HG03108 (cell line): ENCODE measurements at regions not wholly inside any gene's neighbourhood (a gene's known extent, or its start where the extent isn't known, plus 50 kb on each side); places are given as distances from the start of the nearest gene placed in this dataset.
"Not testable (repeated sequence)": the region's sequence is repeated elsewhere in the genome, so short reads cannot be mapped to it uniquely, and the experiment has no call there.

Experiments used
- ATAC-seq: cut with Tn5 transposase; IDR thresholded peaks from one replicate; pipeline ENCODE4 v1.9.1; 2021; ENCODE audit warnings: moderate library complexity; ENCODE audit not compliant: unreplicated experiment

DNA sequence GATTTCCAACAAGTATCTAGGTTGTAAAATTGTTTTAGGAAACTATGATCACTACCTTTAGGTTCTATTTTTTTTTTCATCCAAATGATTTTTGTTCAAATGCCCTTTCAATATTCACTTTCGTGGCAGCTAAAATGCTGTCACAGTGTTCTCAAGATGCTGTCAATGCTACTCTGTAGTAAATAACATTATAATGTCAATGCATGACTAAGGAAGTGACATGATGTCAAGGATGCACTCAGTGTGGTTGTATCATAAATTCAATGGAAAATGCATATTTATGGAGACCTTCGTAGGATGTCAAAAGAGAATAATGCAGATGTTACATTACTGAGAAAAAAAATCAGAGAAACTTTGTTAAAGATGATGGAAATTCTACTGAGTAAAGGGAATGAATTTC lies 673.8 kb downstream of the ANKRD7 start:
- no peak for ATAC-seq

DNA sequence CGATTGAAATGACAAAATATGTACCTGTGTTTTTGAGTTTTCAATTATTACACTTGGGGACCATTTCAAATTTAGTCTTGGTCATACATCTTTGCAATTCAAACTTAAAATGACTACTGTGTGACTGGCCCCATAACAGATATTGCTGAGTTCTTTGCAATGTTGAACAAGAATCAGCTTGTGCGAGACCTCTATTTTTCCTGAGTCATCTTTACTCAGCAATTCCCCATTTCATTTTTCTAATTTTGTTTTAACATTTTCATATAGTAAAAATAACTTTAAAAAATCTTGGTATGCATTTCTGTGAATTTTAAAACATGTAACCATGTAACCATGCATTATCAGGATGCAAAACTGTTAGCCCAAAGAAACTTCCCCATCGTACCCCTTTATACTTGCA lies 678.1 kb downstream of the ANKRD7 start:
- ATAC-seq, result no peak

DNA sequence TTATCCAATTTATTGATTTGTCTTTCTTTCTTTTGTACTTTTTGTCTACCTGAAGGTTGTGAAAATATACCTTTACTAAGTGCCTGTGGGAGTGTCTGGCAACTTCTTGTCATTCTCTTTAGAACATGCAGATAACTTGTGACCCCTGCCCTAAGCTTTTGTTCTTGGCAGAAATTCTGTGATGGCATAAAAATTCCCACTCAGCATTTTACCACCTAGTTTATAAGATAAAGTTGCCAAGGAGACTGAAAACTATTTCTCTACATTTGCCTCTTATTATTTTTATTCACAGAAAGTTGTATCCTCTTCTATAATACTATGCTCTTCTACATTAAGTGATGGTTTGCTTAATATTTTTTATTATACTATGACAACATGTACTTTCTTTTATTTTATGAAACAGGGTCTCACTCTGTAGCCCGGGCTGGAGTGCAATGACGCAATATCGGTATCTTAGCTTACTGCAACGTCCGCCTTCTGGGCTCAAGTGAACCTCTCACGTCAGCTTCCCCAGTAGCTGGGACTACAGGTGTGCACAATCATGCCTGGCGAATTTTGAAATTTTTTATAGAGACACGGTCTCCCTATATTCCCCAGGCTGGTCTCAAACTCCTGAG lies 683.5 kb downstream of the ANKRD7 start:
- no peak for ATAC-seq

DNA sequence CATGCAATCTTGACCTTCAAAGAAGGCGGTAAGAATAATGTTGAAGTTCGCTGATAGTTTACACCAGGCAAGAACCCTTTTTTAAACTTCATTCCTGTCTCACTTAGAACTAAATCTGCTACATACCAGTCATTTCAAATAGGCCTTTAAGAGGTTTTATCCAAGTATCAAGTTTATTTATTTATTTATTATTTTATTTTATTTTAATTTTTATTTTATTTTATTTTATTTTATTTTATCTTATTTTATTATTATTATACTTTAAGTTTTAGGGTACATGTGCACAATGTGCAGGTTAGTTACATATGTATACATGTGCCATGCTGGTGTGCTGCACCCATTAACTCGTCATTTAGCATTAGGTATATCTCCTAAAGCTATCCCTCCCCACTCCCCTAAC lies 691.6 kb downstream of the ANKRD7 start:
- not testable (repeated sequence) for ATAC-seq

DNA sequence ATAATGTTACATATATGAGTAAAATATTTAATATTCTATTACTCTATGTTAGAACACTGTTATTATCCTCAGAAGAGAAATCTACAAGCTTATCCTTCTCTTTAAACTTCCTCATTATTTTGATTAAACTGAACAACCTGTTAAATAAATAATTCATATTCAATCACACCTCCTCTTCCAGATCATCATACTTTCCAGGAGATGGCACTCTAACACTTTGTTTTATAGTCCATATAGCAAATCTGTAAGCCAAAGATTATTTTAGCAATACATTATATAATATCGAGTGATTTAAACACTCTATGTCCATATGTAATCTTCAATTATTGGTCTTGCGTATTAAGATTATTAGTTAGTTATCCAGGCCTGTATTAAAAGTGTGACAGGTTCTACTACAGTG lies 694.1 kb downstream of the ANKRD7 start:
- ATAC-seq, result no peak

DNA sequence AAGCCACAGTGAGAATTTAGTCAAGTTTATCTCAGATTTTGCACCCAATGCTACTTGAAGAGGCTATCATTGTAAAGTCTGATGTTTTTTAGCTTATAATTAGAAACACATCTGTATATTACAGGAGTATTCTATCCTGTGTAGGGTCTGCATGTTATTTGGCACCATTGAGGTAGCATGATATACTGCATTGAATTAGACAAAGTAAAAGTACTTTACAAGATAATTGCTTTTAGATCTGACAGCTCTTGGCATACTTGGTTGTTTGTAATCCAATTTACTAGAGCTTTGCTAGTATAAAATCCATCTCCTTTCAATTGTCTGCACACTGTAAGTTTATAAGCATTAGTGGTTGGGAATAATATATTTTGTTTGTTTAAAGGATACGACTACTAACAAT lies 714.3 kb downstream of the ANKRD7 start:
- no peak for ATAC-seq

DNA sequence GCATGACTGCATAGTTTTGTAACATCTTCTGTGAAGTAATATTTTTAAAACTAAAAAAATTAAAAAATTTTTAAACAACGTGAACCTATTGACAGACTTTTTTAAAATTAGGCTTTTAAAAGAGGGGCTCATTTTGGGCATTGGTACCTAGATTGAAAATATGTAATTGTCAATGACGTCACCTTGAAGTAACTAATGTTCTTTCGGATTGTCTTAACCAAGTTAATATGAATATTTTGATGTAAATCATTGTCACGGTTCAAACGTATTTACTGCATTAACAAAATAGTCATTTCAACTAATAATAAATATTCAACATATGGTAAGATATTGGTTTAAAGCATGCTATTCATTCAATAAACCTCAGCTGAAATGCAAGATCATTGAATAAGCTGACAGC lies 719.8 kb downstream of the ANKRD7 start:
- ATAC-seq, result no peak

DNA sequence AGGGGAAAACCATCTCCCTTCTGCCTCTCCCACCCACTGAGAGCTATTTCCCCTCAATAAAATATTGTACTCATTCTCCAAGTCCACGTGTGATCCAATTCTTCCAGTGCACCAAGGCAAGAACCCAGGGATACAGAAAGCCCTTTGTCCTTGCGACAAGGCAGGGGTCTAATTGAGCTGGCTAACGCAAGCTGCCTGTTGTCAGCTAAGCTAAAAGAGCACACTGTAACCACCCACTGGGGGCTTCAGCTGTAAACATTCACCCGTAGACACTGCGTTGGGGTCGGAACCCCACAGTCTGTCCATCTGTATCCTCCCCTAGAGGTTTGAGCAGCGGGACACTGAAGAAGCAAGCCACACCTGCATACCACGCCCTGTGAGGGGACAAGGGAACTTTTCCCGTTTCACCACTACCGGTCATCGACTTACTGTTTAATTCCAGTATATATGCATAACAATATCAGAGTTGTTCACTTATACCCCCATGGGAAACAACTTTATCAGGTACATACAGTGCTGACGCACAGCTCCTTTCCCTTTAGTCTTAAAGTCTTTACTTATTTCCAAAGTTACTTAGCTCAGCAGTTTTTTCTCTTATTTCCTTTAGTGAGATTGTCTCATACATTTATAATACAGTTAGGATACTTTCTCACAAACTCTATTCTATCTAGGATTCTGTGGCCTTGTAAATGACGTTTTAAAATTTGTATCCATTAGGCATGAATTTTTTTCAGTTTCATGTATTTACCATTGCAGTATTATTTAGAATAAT lies 721.6 kb downstream of the ANKRD7 start:
- ATAC-seq, result no peak

DNA sequence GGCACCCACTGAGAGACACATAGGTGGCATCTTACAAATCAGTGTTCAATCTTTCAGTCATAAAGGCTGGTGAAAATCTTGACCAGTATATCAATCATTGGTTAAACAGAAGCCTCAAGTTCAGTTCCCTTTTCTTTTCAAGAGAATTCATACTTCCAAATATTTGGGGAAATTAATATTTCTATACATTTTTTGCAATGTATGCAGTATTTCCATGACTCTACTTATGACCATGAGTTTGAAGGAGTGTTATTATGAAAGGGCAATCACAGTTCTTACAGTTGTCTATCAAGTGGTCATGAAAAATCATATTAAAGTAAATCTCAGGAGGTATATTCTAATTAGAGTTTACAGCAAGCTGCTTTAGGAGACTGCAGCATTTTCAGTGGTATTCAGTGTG lies 724.0 kb downstream of the ANKRD7 start:
- ATAC-seq, result no peak

DNA sequence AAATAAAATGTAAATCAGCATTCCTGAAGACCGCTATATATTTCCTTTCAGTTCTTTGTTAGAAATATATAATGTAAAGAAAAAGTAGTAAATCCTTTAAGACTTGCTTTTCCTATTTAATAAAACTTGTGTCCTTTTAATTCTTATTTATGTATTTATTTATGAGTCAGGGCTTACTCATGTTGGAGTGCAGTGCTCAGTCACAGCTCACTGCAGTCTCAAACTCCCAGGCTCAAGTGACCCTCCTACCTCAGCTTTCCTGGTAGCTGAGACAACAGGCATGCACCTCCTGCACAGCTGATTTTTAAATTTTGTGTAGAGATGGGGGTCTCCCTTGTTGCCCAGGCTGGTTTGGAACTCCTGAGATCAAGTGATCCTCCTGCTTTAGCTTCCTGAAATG lies 724.5 kb downstream of the ANKRD7 start:
- ATAC-seq, result no peak

DNA sequence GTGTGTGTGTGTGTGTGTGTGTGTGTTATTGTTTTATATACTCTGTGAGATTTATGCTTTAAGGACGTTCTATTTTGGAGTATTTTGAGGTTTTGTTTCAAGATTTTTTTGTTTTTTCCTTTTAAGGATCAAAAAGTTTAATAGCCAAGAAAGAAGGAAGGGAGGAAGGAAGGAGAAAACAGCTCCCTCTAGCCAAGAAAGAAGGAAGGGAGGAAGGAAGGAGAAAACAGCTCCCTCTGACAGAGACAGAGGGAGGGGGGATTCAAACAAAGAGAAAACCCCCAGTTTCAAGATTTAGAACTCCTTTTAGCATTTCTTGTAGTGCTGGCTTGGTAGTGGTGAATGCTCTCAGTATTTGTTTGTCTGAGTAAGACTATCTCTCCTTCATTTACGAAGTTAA lies 731.8 kb downstream of the ANKRD7 start:
- ATAC-seq, result not testable (repeated sequence)

DNA sequence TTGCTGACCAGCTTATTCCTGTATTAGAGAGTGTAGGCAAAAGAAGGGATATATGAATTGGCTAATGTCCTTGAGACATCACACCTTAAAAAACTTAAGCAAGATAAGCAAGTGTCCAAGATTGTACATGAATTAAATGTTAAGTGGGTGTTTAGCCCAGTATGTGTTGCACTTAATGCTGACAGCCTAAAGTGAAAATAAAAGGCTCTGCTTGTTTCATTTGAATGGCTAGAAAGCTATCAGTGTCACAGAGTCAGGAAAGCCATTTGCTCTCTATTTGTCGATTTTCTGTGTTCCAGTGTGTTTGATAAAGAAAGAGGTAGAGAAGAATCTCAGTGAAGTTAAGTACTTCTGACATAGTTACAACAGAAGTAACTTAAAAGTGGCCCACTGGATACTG lies 744.9 kb downstream of the ANKRD7 start:
- no peak for ATAC-seq

DNA sequence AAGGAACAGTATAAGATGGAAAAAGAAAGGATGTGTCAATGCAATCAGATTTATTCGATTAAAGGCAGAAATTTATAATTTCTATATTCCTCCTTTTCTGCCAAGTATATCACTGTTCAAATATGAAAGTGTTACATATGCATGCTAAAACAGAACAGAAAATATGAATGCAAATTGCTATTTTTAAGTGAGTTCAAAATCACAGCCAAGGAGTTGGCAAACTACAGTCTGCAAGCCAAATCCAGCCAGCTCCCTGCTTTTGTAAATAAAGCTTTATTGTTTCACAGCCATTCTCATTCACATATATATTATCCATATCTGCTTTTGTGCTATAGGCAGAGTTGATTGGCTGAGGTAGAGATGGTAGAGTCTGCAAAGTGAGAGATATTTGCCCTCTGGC lies 747.2 kb downstream of the ANKRD7 start:
- no peak for ATAC-seq

DNA sequence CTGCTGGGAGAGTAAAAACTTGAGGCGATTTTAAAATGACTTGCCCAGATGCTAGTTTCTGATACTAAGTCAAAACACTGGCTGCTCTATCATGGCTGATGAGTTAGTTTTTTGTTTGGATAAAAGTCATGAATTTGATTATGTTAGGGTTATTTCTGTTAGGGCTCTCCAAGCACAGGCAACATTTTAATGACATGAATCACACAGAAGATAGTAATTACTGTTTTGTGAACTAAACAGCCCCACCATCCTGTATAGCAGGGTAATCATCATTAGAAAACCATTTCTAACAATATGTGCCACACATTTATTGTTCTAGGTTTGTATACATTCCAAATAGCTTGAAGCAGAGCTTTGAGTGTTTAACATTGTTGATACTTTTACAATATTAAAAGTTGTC lies 750.3 kb downstream of the ANKRD7 start:
- ATAC-seq, result no peak

DNA sequence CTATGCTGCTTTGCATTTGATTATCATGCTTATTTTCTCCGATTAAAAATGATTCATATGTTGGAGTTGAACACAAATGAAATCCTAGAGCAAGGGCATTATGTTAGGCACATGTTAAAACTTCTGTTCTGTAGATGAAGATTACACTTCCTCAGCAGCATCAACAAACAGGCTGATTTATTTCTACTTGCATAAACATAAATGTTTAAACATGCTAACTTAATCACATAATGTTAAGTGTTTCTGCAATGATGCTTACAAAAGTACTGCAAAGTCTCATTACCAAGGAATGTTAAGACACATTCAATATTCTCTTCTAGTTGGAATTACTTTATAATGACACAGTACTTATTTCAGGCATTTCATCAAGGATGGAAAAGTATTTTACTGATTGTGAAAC lies 770.8 kb downstream of the ANKRD7 start:
- no peak for ATAC-seq

DNA sequence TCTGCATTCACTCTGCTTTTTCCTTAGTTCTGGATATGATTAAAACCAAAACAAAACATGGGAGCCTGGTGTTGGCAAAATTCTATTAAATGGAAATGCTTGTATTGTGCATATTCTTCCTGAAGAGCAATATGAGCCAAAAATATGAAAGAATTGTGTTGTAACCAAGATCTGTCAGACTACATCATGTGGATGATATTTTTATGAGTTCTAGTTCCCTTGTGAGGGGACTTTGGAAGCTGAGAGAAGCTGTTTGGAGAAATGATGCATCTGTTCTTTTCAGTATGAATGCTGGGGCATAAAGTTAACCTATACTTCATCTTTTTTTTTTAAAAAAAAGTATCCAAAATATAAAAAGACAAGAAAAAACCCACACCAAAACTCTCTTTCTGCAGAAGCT lies 782.7 kb downstream of the ANKRD7 start:
- no peak for ATAC-seq

DNA sequence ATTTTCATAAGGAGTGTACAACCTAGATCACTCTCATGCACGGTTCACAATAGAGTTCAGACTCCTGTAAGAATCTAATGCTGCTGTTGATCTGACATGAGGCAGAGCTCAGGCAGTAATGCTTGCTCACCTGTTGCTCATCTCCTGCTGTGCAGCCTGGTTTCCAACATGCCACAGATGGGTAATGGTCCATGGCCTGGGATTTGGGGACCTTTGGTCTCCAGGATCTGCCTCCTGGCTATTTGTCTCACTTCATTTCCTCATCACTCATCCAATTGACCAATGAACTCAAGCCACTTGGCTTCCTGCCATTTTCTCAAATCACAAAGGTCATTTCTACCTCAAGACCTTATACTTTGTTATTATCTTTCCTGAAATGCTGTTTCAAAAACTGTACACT lies 786.1 kb downstream of the ANKRD7 start:
- ATAC-seq, result no peak

DNA sequence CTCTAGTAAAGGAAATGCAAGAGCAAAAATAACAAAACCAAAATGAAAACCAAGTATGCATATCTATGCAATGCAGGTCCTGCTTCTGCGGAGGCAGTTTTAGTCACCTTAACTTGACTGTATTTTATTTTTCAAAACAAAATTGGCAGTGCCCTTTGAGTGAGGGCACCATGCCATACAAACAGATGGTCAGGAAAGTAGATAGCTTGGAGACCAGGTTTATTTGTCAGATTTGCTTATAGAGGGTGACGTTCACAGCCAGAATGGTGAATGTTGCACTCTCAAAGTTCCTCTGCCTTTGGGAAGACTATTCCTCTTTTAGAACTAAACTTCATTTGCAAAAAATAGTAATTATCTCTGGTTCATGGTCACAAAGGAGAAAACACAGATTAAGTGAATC lies 801.9 kb downstream of the ANKRD7 start:
- no peak for ATAC-seq

DNA sequence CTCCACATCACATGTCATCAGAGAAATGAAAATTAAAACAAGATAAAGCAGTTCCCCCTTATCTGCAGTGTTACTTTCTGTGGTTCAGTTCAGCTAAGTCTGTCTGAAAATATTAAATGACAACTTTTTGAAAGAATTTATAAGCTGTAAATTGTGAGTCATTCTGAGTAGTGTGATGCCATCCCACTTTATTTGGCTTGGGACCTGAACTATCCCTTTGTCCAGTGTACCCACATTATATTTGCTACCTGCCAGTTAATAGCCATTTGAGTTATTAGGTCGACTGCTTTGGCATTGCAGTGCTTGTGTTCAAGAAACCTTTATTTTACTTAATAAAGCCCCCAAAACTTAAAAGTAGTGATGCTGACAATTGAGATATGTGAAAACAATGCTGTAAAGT lies 804.2 kb downstream of the ANKRD7 start:
- ATAC-seq, result no peak

DNA sequence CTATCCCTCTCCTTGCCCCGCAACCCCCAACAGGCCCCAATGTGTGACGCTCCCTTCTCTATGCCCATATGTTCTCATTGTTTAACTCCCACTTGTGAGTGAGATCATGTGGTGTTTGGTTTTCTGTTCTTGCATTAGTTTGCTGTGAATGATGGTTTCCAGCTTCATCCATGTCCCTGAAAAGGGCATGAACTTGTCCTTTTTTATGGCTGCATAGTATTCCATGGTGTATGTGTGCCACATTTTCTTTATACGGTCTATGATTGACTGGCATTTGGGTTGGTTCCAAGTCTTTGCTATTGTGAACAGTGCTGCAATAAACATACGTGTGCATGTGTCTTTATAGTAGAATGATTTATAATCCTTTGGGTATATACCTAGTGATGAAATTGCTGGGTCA lies 807.6 kb downstream of the ANKRD7 start:
- ATAC-seq, result not testable (repeated sequence)

DNA sequence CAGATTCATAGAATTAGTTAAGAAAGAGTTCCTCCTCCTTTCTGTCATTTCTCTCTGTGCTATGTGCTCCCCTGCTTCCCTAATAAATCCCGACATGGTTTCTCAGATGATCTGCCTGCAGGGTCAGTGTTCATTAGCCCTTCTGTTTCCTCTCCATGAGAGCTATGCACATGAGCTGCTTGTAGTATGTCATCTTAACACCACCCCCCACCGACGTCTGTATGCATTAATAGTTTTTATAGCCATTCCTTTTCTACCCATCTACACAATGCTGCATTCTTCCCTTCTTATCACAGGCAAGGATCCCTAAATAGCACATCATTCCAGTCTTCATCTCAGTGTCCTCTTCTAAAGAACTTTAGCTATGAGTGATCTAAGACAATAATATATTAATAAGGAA lies 809.1 kb downstream of the ANKRD7 start:
- no peak for ATAC-seq

DNA sequence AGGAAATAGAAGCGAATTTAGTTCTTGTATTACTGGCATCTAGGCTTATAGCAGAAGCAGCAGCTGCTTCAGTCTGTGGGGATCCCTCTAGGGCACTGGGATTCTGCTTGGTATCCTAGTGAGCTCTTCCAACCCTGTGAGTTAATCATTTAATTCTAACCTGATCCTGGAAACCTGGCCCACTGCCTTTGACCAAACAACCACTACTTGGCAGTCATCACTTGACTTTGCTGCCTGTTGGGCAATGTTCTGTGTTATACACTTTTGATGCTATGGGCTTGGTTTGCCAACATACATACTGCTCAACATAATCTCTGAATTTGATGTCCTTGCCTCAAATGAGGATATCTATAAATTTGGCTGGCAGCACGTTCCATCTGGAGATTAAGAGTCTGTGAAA lies 813.4 kb downstream of the ANKRD7 start:
- no peak for ATAC-seq

DNA sequence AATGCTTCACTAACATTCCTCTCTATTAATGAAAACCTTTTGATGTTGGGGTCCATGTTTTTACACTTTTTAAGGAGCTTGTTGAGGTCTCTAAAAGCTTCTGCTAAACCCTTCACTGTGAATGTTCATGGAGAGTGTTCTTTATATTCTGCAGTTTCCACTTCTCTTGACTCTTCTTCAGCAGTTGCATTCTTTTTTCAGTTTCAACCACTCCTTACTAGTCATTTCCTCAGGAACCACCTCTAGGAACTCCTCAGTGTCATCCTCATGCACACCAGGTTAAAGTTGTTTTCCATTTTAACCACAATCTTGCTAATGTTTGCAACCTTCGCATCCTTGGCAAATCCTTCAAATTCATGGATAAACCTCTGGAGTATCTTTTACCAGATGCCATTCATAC lies 821.6 kb downstream of the ANKRD7 start:
- no peak for ATAC-seq
